ENCODE measurements at regions not wholly inside any gene's neighbourhood (a gene's known extent, or its start where the extent isn't known, plus 50 kb on each side); places are given as distances from the start of the nearest gene placed in this dataset.

GRCh38 chr10:31721096-31721495 lies 207.5 kb downstream of the ARHGAP12 start:
- H3K4me3 ChIP-seq (ENCODE audit: low read length) = no peak overlapping the region
- TF ChIP-seq, protein P1, sequence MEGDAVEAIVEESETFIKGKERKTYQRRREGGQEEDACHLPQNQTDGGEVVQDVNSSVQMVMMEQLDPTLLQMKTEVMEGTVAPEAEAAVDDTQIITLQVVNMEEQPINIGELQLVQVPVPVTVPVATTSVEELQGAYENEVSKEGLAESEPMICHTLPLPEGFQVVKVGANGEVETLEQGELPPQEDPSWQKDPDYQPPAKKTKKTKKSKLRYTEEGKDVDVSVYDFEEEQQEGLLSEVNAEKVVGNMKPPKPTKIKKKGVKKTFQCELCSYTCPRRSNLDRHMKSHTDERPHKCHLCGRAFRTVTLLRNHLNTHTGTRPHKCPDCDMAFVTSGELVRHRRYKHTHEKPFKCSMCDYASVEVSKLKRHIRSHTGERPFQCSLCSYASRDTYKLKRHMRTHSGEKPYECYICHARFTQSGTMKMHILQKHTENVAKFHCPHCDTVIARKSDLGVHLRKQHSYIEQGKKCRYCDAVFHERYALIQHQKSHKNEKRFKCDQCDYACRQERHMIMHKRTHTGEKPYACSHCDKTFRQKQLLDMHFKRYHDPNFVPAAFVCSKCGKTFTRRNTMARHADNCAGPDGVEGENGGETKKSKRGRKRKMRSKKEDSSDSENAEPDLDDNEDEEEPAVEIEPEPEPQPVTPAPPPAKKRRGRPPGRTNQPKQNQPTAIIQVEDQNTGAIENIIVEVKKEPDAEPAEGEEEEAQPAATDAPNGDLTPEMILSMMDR (conservative IDR thresholded peaks at IDR 0.05; ENCODE audit: low read length) = no peak
- DNase-seq (ENCODE audit: low read depth) = no peak

GRCh38 chr10:31720546-31720945 lies 208.1 kb downstream of the ARHGAP12 start:
- TF ChIP-seq, protein P1 (conservative IDR thresholded peaks at IDR 0.05; ENCODE audit: low read length) = no peak
- no peak overlapping the region for H3K4me3 ChIP-seq (ENCODE audit: low read length)
- DNase-seq (ENCODE audit: low read depth) = no peak

DNA sequence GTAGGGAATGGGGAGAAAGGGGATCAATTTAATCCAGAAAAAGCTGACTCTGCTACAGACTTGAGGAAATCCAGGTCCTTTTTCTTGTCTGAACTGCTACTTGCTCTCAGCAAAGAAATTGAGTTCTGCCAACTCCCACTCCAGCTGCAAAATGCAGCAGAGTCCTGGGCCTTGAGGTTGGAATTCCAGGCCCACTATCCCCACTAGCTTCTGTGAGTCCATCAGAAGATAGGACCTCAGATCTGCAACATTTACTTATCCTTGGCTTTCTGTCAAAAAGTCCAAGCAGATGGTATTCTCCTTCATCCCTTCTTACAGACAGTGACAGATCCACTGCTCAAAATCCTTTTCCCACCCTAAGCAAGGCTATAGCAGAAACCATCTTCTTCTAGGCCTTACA lies 219.2 kb downstream of the ARHGAP12 start:
- TF ChIP-seq, protein P1 (conservative IDR thresholded peaks at IDR 0.05; ENCODE audit: low read length) = no peak
- no peak overlapping the region for H3K4me3 ChIP-seq (ENCODE audit: low read length)
- DNase-seq (ENCODE audit: low read depth) = no peak

DNA sequence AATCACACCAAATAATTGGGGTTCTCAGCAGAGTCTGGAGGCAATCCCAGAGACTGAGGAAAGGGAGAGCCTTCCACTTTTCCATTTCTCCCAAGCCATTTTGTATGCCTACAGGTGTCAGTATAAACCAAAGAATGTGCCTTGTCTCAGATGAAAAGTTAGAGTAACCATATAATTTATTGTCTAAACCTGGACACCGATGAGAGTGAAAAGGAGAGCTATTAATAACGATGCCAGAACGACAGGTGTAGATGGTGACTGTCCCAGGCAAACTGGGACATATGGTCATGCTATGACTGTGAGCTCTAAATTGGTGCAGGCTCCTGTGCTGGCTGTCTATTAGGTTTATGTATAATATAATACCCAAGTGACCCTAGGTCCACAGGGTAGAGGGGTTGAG lies 219.6 kb downstream of the ARHGAP12 start:
- TF ChIP-seq, protein P1 (conservative IDR thresholded peaks at IDR 0.05; ENCODE audit: low read length) = 0 out of 2 replicates have a peak, but pooled peaks have one; percentile 17
- no peak overlapping the region for H3K4me3 ChIP-seq (ENCODE audit: low read length)
- no peak for DNase-seq (ENCODE audit: low read depth)

DNA sequence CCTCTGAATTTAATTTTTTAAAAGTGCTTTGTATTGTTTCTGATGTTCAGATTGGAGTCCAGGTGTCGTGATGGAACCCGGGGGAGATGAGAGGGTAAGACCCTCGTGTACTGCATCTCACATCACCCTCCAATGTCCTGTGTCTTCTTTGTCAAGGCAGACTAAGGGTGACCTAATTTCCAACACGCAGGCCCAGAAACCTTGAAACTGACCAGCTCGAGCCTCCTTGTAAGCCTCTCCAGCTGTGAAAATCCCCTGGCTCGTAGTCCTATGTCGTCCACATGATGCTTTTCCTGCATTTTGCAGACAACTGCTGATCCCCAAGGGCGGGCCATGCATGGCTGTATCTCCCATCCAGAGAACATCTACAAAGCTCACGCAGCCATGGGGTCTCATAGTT lies 220.2 kb downstream of the ARHGAP12 start:
- no peak for DNase-seq (ENCODE audit: low read depth)
- TF ChIP-seq, protein P1 (conservative IDR thresholded peaks at IDR 0.05; ENCODE audit: low read length) = no peak

GRCh38 chr10:31708046-31708445 lies 220.6 kb downstream of the ARHGAP12 start:
- TF ChIP-seq, protein P1 (conservative IDR thresholded peaks at IDR 0.05; ENCODE audit: low read length) = no peak
- H3K4me3 ChIP-seq (ENCODE audit: low read length) = no peak overlapping the region; the same call in 1 of the 2 replicates

More for the DNA sequence above, 220.2 kb downstream of the ARHGAP12 start:
- H3K4me3 ChIP-seq (ENCODE audit: low read length) = no peak overlapping the region

DNA sequence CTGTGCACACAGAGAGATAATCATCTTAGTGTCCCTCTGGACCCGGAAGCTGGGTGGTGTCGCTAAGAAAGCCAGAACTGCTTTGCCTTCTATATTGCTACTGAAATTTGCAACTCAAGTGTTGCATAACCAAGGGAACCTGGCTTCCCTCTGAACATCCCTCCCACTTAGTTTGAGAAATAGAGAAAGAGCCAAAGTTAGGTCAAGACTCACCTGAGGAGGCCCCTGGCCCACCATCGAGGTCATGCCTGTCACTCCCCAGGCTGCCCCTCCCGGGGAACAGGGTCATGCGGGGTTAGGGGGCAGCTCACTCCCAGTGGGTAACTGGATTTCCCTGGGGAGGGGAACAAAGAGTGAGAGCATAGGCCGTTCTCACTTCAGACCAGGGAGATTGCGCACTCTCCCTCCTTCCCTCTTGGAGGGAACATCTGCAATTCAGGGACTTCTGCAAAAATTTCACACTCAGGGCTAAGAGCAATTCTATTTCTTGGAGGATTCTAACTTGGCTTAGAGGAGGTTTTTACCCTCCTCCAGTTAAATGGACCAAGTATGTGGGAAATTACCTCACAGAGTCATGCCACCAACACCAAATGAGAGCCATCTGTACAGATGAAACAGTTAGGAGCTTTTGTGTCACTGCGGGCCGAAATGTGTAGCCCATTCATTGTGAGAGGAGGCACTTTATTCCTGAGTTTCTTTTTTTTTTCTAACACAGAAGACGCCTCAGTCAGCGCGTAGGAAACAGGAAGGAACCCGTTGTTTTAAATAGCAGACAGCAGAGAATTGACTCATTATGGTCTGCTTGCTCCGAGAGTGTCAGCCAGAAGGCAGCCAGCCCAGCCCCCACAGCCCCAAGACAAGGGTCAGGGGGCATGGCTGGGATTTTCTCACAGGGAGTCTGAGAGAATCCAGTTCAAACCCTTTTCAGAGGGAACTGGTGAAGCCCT lies 221.3 kb downstream of the ARHGAP12 start:
- DNase-seq (ENCODE audit: low read depth) = peak; percentile 92
- TF ChIP-seq, protein P1 (conservative IDR thresholded peaks at IDR 0.05; ENCODE audit: low read length) = no peak

More at GRCh38 chr10:31708046-31708445, 220.6 kb downstream of the ARHGAP12 start:
- no peak for DNase-seq (ENCODE audit: low read depth)

More for the DNA sequence above, 221.3 kb downstream of the ARHGAP12 start:
- H3K4me3 ChIP-seq (ENCODE audit: low read length) = peak overlapping the region; percentile 41
